Choroid plexus epithelial cell (primary cell): ENCODE measurements at regions not wholly inside any gene's neighbourhood (a gene's known extent, or its start where the extent isn't known, plus 50 kb on each side); places are given as distances from the start of the nearest gene placed in this dataset.

ENCODE experiments used
- DNase-seq: peaks from one replicate; pipeline ENCODE4 v3.0.0-alpha.2; 2010; ENCODE audit warnings: low read depth
- H3K4me3 ChIP-seq: 2 replicates; pipeline ENCODE4 v1.5.1; 2011; ENCODE audit warnings: low read depth, mild to moderate bottlenecking, control low read depth, low read length, moderate library complexity
- TF ChIP-seq, protein P1 (sequence below): conservative IDR thresholded peaks from 2 replicates; pipeline ENCODE4 v1.5.1; 2011; ENCODE audit warnings: low read depth, mild to moderate bottlenecking, control low read depth, inconsistent platforms, low read length, moderate library complexity

GRCh38 chr3:96700322-96701315, 113.8 kb upstream of the EPHA6 start:
- DNase-seq: no peak
- TF ChIP-seq, protein P1, sequence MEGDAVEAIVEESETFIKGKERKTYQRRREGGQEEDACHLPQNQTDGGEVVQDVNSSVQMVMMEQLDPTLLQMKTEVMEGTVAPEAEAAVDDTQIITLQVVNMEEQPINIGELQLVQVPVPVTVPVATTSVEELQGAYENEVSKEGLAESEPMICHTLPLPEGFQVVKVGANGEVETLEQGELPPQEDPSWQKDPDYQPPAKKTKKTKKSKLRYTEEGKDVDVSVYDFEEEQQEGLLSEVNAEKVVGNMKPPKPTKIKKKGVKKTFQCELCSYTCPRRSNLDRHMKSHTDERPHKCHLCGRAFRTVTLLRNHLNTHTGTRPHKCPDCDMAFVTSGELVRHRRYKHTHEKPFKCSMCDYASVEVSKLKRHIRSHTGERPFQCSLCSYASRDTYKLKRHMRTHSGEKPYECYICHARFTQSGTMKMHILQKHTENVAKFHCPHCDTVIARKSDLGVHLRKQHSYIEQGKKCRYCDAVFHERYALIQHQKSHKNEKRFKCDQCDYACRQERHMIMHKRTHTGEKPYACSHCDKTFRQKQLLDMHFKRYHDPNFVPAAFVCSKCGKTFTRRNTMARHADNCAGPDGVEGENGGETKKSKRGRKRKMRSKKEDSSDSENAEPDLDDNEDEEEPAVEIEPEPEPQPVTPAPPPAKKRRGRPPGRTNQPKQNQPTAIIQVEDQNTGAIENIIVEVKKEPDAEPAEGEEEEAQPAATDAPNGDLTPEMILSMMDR: no peak
- no peak overlapping the region for H3K4me3 ChIP-seq

DNA sequence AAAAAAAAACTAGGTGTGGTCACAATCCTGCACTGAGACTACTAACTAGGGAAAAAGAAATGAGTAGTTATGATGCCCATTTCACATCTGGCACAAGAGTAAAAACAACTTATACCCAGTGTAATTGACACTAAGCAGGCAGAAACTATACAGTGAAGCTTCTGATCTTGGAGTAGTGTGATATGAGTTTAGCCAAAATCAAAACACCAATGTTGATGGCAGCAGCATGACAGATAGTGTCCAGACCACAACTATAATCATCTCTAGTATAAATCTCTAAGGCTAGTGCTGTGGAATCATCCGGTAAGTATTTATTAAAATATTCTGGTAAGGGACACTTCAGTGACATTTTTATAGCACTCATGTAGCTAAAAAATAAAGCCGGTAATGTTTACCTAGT, 108.5 kb upstream of the EPHA6 start:
- DNase-seq: no peak
- no peak overlapping the region for H3K4me3 ChIP-seq
- TF ChIP-seq, protein P1: no peak

GRCh38 chr3:96706509-96706908, 107.9 kb upstream of the EPHA6 start:
- TF ChIP-seq, protein P1: no peak
- no peak overlapping the region for H3K4me3 ChIP-seq
- DNase-seq: no peak

DNA sequence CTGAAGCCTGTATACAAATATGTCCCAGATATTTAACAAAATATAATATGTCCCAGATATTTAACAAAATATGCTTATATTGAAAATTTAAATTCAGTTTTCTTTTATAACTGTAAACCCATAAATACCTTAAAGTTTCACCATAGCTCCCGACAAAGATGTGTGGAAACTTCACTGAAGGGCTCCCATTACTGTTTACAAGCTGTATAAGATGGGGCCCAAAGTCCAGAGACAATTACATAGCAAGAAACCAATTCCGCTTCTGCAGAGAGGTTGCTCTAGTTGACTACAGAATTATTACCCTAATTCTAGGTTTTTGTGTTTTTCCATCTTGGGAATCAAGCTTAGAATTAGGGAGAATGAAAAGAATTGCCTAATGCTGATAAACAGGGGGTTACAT, 102.6 kb upstream of the EPHA6 start:
- DNase-seq: no peak
- H3K4me3 ChIP-seq: no peak overlapping the region
- TF ChIP-seq, protein P1: no peak

DNA sequence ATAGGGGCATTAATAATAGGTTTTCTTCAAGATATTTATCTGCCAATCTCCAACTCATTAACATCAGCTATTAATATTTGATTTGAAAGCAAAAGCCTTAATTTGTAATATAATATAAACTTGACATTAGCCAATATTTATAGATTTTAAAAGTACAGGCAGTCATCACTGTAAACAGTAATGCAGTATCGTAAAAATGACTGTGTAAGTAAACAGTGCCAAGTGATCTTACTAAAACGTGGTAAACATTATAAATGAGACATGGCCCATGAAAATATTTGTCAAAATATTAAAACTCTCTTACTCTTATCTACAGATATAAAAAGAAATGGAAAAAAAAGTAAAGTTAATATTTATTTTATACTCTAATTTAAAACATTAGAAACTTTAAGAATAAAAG, 101.6 kb upstream of the EPHA6 start:
- TF ChIP-seq, protein P1: no peak
- H3K4me3 ChIP-seq: no peak overlapping the region
- no peak for DNase-seq

- H3K4me3 ChIP-seq: no peak overlapping the region
- DNase-seq: no peak
- TF ChIP-seq, protein P1: no peak
Observed at GRCh38 chr3:96719921-96720320, 94.5 kb upstream of the EPHA6 start.

- H3K4me3 ChIP-seq: no peak overlapping the region
- DNase-seq: no peak
- TF ChIP-seq, protein P1: no peak
Observed at GRCh38 chr3:96731031-96731430, 83.4 kb upstream of the EPHA6 start.
